Activated gamma-delta T cell treated with Interleukin-2 at 50 U/mL for 16 hours (primary cell): ENCODE measurements at regions not wholly inside any gene's neighbourhood (a gene's known extent, or its start where the extent isn't known, plus 50 kb on each side); places are given as distances from the start of the nearest gene placed in this dataset.

Experiments
- DNase-seq: peaks from one replicate; pipeline ENCODE4 v3.0.0-alpha.2; 2020

DNA sequence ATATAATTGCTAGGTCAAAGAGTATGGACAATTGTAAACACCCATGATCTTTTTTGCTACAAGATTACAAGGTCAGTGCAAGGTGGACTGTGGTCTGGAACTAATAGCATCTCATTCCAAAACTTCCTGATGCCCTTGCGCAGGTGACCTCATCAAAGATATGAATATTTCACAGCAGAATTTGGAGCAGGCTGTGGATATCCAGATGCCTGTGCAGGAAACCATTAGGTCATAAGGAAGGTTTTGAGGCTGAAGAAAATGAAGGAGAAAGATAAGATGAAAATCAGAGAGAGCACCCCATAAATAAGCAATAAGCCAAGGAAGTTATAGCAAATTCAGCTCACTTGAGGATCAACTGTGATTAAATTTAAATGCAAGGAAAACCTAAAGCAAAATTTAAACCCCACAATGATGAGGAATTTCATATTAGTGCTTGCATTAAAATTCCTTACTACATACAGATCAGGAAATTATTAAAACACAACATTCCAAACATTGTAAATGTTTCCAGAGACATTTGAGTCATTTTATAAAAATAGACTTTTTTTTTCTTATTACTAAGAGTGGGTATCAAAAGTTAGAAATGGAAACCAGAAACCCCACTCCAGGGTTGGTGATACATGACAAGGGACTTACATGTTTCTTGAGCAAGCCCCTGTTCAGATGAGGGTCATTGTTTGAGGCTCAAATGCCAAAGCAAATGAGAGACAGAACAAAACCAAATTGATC is 100.7 kb upstream of the FAM9C start:
- no peak for DNase-seq

DNA sequence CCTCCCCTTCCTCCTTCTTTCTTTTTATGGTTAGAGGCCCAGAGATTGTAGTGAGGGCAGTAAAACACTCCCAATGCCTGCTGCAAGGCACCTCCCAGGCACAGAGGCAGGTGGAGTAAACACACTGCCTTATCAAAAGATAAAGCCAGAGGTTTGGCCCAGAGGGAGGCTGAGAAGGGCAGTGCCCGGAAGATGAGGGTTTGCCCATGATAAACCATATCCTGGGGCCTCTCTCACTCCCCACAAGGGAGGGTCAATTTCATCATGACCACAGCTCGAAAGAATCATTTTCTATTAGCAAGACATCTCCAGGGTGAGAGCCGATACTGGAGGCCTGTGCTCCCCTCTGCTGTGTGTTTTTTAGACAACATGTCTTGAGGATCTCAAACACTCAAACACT is 98.5 kb upstream of the FAM9C start:
- DNase-seq = no peak

DNA sequence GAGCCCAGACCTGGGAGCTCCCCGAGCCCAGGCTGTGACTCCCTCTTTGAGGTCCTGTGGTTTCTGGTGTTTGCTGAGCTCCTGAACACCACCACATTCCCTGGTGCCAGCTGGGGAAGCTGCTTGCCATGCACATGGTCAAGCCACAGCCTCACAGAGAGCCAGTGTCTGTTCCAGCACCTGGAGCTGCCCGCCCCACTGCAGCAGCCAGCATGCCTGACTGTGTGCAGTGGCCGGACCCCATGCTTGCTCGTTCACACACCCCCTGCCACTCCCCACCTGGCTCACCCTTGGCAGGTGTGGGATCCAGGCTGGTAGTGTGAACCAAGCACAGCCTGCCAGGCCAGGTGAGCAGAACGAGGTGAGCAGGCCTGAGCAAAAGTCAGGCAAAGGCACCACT is 95.6 kb upstream of the FAM9C start:
- no peak for DNase-seq

DNA sequence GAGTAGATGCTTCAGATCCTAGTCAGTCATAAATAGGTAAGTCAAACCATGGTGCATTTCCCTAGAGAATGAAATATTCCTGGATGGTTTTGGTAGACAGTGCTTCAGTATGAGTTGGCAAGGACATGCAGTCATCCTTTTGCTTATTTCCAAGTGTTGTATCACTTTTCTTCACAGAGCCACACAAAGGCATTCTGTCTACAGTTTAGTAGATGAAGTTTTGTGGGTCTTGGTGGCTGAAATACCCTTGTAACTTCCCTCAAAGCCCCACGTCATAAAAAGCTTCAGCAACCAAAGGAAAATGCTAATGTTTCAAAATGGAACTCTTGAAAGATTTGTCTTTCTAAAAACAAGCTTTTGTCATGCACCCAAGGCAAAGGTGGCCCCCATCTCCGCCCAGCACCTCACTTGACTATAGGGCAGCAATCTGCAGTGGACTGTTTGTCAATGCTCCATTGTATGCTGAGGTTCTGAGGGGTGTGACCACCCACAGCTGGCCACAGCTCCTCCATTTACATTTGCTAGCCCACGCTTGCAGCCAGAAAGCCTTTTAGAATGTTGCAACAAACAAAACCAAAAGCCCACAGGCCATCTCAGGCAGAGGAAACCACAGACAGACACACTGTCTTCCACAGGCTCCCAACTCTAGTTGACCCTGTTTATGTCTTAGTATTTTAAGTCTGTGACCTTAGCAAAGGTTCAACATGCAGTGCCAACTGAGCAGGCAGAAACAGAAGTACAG is 87.1 kb upstream of the FAM9C start:
- peak; percentile 23 for DNase-seq

DNA sequence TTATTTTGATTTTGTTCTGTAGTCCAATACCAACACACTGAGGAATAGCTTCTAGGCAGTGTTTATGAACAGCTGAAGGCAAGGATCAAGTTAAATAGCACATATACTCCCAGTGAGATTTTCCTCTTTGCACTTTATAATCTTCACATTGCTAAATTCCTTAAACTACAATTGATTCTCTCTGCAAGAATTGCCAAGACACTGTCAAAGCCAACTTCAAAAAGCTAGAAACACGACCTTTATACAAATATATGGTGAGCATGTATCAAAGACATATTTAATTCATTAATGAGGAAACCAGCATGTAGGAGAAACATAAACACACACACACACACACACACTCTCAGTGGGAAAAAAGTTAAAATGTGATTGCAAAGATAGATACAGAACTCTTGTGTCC is 86.4 kb upstream of the FAM9C start:
- DNase-seq = no peak

DNA sequence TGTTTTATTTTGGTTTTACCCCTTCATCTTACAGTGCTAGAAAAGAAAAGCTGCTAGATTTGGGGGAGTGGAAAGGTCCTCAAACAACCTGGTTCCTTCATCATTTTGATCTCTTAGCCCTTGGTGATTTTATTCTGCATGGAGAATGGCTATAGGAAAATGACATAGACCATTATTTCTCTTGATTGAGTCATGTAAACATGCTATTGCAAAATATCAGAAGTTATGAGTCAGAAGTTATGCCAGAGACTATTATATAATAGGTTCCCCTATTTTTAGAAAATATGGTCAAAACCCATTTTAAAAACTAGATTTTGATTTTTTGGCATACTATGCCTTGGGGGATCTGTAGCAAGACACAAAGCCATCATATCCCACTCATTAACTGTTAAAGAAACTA is 83.7 kb upstream of the FAM9C start:
- DNase-seq = no peak

DNA sequence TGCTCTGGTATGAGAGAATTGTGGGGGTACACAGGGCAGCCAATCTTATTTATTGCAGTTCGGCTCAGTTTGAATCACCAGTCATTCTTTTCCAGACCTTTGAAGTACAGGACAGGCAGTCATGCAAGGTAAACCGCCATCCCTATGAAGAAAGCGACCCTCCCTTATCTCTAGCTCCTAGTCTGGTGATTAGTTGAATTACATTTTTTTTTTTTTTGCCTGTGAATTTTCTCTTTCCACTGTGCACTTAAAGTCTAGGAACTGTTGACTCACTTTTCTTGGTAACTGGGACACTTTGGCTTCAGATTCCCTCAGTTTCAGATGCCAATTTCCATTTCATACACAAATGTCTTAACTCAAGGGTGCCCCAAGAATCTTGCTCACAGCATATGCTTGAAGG is 82.4 kb upstream of the FAM9C start:
- DNase-seq = no peak

DNA sequence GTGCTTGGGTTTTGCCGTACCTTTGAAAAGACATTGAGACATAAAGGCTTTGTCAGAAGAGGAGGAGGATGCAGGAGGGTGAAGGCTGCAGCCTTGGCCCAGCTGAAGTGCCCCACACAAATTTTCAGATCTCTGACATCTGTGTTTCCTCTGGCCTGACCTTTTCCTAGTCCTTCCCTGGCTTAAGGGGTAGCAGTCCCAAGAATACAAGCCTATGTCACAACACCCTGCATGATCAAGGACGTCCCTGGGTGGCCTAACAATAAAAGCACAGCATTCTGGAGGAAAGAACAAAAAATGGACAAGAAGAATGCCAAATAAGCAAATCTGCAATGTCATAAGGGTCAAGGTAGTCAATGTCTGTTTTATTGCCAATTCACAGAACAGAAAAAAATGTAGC is 80.8 kb upstream of the FAM9C start:
- DNase-seq = no peak

DNA sequence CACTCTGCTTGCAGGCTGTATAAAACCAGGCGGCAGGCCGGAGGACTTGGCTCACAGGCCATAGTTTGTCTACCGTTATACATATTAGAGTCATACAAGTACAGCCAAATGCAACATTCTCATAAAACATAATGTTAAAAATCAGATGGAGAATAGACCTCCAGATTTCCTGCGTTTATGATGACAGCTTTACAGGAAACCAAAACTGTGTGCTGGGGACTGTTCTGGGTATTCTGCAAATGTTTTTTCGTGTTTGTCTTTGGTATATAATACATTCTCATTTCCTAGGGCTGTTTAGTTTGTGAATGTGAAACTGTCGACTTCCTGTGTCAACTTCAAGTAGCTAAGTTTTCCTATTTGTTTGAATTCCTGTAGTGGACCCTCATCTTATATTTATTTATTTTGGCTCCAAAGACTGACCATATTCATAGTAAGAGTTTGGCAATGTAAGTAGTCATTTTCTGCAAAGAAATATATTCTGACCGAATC is 79.5 kb upstream of the FAM9C start:
- no peak for DNase-seq

DNA sequence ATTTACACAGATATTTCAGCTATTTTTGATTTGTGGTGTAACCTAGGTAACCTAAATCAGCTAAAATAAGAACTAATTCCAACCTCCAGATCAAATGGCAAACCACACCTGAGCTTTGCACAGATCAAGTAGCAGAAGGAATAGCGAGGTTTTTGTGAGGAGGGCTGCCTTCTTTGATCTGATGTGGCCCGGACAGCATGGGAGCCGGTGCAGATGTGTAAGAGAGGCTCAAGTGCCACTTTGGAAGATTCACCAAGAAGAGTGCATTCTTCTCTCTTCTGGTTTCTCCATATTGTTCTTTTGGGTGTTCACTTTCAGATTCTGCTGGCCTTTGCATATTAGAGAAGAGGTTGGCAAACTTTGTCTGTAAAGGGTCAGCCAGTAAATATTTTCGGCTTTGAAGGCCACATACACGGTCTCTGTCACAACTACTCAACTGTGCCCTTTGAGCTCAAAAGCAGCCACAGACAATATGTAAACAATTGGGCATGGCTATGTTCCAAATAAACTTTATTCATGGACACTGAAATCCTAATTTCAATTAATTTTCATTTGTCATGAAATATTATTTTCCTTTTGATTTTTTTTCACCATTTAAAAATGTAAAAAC is 78.9 kb upstream of the FAM9C start:
- DNase-seq = no peak

DNA sequence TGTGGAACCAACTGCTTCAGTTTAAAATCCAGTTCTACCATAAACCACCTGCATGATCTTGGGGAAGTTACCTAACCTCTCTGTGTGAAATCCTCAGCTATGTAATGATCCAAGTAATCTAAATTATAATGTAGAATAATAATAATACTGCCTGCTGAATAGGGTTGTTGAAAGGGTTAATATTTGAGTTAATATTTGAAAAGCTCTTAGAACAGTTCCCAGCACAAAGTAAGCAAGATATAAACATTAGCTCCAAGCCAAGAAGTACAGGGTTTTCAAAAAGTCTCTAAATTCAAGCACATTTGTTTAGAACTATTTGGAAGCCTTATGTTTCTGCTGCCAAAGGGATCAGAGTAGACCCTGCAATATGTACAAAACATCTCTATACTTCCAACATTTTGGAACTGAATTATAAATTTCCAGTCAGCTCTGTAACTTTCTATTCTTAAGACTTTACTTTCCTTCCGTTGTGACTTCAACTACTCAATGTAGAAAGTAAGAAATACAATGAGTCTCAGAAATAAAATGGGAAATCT is 76.7 kb upstream of the FAM9C start:
- DNase-seq = no peak

DNA sequence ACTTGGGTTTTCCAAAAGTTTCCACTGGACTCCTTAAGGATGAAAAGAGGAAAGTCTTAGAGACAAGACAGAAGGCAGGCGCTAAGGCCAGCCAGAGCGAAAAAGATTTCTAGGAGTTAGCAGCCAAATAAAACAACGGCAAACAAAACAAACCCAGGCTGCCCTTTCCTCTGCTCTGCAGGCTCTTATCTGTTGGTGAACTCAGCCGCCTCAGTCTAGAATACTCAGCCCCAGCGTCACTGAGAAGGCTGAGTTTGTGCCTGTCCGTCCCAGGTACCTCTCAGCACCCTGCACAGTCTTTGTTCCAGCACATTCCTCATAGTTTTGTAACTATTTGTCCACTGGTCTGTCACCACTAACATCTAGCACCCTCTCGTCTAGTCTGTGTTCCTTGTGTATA is 75.6 kb upstream of the FAM9C start:
- no peak for DNase-seq

DNA sequence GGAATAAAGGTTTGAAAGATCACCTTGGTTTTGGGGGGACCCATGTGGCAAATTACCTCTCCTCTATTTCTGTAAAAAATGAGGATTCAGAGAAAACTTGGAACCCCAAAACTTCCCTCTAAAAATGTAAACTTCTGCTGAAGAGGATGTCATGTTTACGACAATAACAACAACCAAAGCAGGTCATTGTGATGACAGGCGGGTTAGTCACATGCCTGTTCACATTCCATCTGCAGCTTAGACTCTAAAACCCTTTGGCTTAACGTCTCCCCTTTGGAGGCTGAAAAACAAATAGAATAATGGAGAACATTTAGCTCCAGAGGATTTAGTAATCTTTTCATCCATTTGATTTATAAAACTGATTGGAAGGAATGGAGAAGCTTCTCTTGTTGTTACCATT is 75.0 kb upstream of the FAM9C start:
- DNase-seq = no peak

DNA sequence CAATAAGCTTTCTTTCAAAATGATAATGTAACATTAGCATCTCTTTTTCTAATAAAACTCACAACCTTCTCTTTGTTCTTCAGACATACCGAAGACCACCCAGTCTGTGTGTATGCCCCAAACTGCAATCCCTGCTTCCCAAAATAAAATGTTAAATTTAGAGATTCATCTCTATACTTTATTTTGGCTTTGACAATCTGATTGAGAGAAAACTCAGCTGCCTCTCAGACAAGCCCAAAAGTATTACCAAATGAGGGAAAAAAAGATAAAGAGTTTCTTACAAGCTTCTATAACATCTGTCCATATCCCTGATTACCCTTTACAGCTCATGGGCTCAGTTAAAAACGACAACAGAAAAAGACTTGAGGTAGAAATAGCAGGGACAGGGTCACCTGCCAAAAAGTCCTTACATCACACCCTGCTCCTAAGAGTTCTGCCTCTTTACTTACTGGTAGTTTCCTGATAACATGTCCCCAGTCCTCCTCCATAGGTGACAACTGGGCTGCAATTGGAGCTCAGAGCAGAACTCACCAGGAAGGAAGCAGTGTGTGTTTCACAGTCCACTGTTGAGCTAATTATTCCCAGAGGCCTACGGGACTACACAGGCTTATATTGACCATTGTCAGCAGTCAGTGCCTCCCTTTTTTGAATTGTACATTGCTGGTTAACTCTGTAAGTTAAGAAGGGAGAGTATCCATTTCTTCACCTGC is 70.9 kb upstream of the FAM9C start:
- no peak for DNase-seq

DNA sequence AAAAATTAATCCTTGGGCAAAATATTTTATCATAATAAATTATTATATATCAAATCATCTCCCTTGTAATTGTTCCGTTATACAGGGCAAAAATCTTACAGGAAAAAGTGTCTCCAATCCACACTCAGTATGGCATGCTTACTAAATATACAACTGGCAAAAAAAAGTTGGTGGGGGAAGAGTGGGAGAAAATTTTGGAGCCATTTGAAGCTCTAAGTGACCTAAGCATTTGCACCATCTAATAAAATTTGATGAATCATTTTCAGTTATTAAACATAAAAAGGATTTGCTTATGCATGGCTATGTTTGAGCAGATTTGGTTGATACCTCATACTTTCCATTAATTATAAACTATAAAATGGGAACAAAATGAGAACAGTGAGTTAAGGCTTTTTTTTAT is 68.1 kb upstream of the FAM9C start:
- DNase-seq = no peak

DNA sequence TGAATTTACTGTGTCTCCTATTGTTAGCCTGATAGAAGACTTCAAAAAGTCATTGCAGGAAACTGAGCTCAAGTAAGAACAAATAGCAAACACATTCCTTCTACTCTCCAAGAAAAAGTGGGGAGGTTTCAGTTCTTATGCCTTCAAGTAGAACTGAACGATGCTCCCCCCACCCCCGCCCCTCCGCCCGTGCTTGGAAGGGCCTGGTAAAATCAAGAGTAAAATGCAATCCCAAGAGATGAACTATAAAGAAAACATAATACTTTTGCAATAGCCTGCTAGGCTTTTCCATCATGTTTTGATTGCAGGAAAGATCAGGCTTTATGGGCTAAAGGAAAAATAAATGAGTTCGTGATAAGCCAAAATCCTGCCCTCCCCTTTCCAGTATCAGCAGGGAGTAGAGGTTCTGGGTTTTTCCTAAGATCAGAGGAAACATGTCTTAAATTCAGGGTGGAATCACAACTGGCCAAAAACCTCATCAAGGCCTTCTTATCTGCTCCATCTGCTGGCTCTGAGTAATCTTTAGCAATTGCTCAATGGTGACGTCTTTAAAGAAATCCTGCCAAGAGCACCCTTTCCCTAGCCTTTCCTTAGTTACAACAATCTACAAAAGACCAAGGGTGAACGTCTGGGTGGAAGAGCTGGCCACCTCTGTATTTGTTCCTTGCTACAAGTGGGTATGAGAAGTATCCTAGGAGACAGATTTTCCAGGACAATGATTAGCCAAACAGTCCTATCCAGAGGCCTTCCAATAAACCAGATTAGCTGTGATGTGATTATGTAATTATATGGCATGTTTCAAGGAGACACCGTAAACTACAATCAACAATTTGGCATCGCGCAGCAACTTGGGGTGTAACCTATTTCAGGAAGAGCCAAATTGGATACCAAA is 66.3 kb upstream of the FAM9C start:
- no peak for DNase-seq

DNA sequence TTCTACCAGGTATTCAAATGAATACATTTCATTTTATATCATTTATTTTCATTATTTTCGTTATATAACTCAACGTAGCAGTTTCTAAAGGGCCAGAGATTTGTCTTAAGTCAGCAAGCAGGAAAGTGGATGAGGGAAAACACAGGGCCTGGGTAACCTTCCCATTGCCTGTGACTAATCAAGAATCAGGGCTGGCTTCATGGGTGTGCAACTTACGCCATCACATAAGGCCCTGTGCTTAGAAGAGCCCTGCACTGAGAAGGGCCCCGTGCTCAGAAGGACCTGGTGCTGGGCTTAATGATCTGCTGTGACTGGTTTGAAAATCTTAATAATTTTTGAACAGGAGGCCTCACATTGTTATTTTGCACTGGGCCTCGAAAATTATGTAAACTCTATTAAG is 65.4 kb upstream of the FAM9C start:
- DNase-seq = no peak

DNA sequence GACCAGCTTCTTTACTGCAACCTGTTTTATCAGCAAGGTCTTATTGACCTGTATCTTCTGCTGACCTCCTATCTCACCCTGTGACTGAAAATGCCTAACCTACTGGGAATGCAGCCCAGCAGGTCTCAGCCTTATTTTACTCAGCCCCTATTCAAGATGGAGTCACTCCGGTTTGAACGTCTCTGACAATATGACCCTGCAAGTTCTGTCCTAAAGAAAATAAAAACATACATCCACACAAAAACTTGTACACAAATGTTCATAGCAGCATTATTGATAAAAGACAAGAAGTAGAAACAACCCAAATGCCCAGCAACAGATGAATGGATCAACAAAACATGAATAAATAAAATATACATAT is 59.5 kb upstream of the FAM9C start:
- DNase-seq = no peak

DNA sequence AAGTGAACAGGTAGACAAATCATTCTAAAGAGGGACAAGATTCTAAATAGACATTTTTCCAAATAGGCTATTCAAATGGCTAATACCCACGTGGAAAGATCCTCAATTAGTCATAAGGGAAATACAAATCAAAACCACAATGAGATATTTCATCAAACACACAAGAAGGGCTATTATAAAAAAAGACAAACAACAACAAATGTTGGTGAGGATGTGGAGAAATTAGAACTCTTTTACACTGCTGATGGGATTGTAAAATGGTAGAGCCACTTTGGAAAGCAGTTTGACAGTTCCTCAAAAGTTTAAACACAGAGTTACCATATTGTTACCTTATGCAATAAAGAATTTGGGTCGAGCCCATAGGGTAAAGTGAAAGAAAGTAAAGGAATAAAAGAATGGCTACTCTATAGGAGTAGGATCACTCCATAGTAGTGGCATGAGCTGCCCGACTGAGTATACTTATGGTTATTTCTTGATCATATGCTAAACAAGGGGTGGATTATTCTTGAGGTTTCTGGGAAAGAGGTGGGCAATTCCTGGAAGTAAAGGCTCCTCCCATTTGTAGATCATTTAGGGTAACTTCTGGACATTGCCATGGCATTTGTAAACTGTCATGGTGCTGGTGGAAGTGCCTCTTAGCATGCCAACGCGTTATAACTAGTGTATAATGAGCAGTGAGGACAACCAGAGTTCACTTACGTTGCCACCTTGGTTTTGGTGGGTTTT is 58.9 kb upstream of the FAM9C start:
- DNase-seq = no peak

DNA sequence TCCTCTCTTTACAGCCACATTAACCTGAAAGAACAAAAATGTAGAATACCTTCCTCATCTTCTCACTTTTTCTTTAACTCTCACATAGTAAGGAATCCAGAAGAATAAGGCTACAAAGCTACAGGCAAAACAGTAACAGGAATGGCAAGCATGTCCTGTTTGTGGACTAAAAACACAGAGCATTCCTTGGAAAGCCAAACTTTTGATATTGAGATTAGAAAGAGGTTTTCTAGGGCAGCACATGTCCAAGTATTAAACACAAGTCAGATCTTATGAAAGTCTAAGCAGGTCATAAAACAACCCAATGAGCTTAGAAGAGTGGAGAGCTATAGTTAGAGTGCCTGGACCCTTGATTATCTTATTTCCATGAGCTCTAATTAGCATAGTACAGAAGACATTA is 58.2 kb upstream of the FAM9C start:
- no peak for DNase-seq

DNA sequence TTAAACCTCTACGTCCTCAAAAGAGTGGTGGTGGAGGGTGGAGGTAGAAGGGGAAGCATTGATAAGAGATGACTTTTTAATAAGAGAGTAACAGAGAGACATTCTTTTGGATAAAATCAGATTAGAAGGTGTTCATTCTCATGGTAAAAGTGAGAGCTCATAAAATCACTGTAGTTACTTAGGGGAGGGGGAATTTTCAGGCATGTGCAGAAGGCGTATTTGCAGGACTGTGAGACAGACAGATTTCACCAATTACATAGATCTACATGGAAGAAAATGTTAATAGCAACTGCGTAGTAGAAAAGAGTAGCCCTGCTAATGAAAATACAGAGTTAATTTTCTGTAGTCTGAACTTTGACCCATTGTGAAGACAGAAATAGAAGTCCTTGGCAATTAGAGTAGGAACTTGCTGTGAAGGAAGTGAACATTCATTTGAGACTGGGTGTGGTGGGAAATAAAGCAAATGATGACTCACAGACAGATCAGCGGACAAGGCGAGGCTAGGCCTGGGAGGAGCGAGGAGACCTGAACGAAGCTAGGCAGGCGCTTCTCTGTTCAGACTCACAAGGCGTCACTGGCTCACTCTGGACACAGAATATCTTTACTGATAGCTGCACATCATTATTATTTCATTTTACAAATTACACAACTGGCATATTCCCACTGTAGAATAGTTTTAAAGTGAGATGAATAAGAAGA is 57.2 kb upstream of the FAM9C start:
- peak; percentile 42 for DNase-seq
